Urinary bladder (tissue), 3 donors: ENCODE measurements at regions not wholly inside any gene's neighbourhood (a gene's known extent, or its start where the extent isn't known, plus 50 kb on each side); places are given as distances from the start of the nearest gene placed in this dataset.

Source experiments
- DNase-seq: peaks from one replicate; pipeline ENCODE4 v3.0.0-alpha.2; 2015; ENCODE audit errors: extremely low spot score
- H3K27ac ChIP-seq: one replicate; pipeline ENCODE4 v1.5.1; 2013; ENCODE audit warnings: low read depth, mild to moderate bottlenecking, moderate library complexity
- H3K36me3 ChIP-seq: one replicate; pipeline ENCODE4 v1.6.1; 2013; ENCODE audit warnings: mild to moderate bottlenecking, moderate library complexity; ENCODE audit not compliant: insufficient read depth
- H3K4me1 ChIP-seq: one replicate; pipeline ENCODE4 v1.6.1; 2013; ENCODE audit warnings: mild to moderate bottlenecking, moderate library complexity; ENCODE audit not compliant: insufficient read depth
- H3K4me3 ChIP-seq: one replicate; pipeline ENCODE4 v1.5.1; 2013; ENCODE audit warnings: low read depth, low read length
- WGBS: extraction: QIAGEN DNeasy Blood & Tissue Kit; methylation state at CpG from one replicate; pipeline ENCODE4 v1.1.7; 2013; 5-methylcytosine and 5-hydroxymethylcytosine counted together
- donor health status: healthy with polysubstance abuse.
- donor health status: healthy.

GRCh38 chr1:209202830-209203532, 380.5 kb upstream of the CAMK1G start:
- H3K27ac ChIP-seq: no peak overlapping the region
- no peaks in the 10 kb centered on the region for H3K4me1 ChIP-seq
- no peak for DNase-seq
- WGBS: under 1% methylated on average over 4 of the region's 4 CpGs
- H3K36me3 ChIP-seq: no peaks in the 10 kb centered on the region
- no peak overlapping the region for H3K4me3 ChIP-seq

DNA sequence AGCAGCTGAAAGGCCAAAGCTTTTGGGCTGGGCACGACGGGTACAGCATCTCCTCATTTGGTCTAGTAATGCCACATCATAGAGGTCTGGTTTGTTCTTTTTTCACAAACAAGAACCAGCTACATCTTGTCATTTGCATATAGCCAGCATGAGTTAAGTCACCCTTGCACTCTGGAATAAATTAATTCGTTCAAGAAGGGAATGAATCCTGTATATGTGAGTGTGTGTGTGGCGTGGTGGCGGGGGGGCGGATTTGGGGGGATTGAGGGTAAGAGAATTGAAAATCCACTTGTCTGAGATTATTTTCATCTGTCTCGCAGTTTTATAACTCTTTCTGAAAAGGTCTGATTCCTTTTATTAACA, 380.0 kb upstream of the CAMK1G start:
- WGBS: 89% methylated on average over 7 of the region's 7 CpGs
- Histone ChIP-seq H3K4me3 (no peak overlapping the region), H3K27ac (no peak overlapping the region), H3K36me3 (no peaks in the 10 kb centered on the region), H3K4me1 (no peaks in the 10 kb centered on the region)
- DNase-seq: no peak

- WGBS: 77% methylated on average over 4 of the region's 4 CpGs
- Histone ChIP-seq H3K27ac (no peak overlapping the region), H3K36me3 (no peaks in the 10 kb centered on the region), H3K4me3 (no peak overlapping the region), H3K4me1 (no peaks in the 10 kb centered on the region)
- no peak for DNase-seq
Measured at GRCh38 chr1:209205039-209205438, 378.5 kb upstream of the CAMK1G start.

DNA sequence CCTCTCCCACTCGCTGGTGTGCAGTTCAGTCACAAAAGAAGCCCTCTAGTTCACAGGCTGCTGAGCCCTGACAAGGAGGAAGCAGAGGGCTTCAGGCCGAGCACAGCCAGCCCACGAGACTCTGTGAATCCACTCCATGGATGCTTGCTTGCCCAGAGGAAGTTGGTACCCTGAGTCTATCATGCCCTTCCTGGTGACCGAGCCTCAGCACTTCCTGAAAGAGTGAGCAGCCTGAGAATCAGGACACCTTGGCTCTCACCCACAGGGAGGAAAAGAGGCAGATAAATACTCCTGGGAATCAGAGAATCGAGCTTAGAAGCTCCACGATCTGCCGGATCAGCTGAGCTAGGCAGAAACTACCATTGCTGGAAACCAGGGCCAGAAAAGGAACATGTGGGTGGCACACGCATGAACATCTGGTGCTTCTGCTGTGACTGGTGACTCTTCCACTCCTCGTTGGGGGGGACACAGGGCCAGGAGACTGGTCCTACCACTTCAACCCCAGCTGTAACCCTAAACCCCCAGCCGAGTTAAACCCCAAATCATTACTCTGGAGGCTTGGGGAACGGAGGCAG, 376.3 kb upstream of the CAMK1G start:
- Histone ChIP-seq H3K4me3 (no peak overlapping the region), H3K36me3 (no peaks in the 10 kb centered on the region), H3K4me1 (no peaks in the 10 kb centered on the region), H3K27ac (no peak overlapping the region)
- DNase-seq: no peak
- WGBS: 36% methylated on average over 11 of the region's 11 CpGs

GRCh38 chr1:209207701-209208286, 375.7 kb upstream of the CAMK1G start:
- H3K27ac ChIP-seq: no peak overlapping the region
- DNase-seq: peak; percentile 70
- 2% methylated on average over 31 of the region's 31 CpGs for WGBS
- no peak overlapping the region for H3K4me3 ChIP-seq
- no peaks in the 10 kb centered on the region for H3K36me3 ChIP-seq
- no peaks in the 10 kb centered on the region for H3K4me1 ChIP-seq

- H3K4me1 ChIP-seq: no peaks in the 10 kb centered on the region
- no peak for DNase-seq
- 93% methylated on average over 1 of the region's 1 CpG for WGBS
- H3K36me3 ChIP-seq: no peaks in the 10 kb centered on the region
- H3K4me3 ChIP-seq: no peak overlapping the region
- no peak overlapping the region for H3K27ac ChIP-seq
Measured at GRCh38 chr1:209208648-209209047, 374.9 kb upstream of the CAMK1G start.

DNA sequence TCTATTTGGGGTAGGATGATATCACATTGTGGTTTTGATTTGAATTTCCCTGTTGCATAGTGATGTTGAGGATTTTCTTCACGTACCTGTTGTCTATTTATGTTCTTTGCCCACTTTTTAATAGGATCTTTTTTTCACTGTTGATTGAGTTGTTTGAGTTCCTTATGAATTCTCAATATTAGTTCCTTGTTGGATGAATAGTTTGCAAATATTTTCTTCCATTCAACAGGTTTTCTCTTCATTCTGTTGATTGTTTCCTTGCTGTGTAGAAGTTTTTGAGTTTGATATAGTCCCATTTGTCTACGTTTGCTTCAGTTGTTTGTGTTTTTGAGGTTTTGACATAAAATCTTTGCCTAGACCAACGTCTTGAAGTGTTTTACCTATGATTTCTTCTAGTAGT, 369.5 kb upstream of the CAMK1G start:
- Histone ChIP-seq H3K27ac (no peak overlapping the region), H3K4me3 (no peak overlapping the region), H3K36me3 (no peaks in the 10 kb centered on the region), H3K4me1 (no peaks in the 10 kb centered on the region)
- DNase-seq: no peak
- 80% methylated on average over 3 of the region's 3 CpGs for WGBS

DNA sequence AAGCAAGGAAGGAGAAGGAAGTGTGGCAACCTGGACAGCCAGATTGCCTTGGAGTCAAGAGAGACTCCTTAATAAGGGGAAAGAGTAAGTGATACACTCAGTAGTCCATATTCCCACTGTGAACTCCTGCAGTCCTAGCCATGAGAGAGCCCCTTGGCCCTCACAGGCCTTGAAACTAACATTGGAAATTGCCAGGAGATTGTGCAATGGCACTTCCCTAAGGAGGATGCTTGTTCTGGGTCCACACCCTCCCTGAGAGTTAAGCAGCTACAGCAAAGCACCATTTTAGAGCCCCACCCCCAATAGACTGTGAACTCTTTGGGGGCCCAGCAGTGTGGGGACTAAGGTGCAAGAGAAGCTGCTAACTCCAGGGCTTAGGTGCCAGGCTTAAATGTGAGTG, 367.7 kb upstream of the CAMK1G start:
- Histone ChIP-seq H3K4me1 (no peaks in the 10 kb centered on the region), H3K27ac (no peak overlapping the region), H3K36me3 (no peaks in the 10 kb centered on the region), H3K4me3 (no peak overlapping the region)
- DNase-seq: no peak

- Histone ChIP-seq H3K36me3 (no peaks in the 10 kb centered on the region), H3K4me1 (no peaks in the 10 kb centered on the region), H3K27ac (no peak overlapping the region), H3K4me3 (no peak overlapping the region)
- DNase-seq: no peak
Measured at GRCh38 chr1:209218113-209218512, 365.4 kb upstream of the CAMK1G start.

DNA sequence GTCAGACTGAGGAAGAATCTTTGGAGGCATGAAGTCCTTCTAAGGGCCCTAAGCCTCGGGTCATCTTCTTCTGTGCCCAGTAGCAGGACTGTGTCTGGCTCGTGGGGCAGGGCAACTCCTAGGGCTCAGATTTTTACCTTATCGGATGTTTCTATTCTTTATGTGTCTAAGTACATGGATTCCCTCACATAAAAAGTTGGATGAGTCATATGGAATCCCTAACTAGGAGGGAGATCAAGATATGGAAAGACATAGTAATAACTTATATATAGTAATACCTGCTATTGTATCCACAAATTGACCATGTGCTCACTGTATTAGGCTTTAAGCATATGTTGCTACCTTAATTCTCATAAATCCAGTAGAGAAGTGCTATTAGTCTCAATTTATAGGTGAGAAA, 364.5 kb upstream of the CAMK1G start:
- WGBS: 73% methylated on average over 3 of the region's 3 CpGs
- H3K27ac ChIP-seq: no peak overlapping the region
- no peak overlapping the region for H3K4me3 ChIP-seq
- no peak for DNase-seq
- H3K4me1 ChIP-seq: peaks cover 1% of the 10 kb centered on the region
- no peaks in the 10 kb centered on the region for H3K36me3 ChIP-seq

GRCh38 chr1:209219791-209220524, 363.6 kb upstream of the CAMK1G start:
- Histone ChIP-seq H3K27ac (no peak overlapping the region), H3K4me3 (no peak overlapping the region), H3K4me1 (peaks cover 1% of the 10 kb centered on the region), H3K36me3 (no peaks in the 10 kb centered on the region)
- 35% methylated on average over 16 of the region's 16 CpGs for WGBS
- DNase-seq: no peak

DNA sequence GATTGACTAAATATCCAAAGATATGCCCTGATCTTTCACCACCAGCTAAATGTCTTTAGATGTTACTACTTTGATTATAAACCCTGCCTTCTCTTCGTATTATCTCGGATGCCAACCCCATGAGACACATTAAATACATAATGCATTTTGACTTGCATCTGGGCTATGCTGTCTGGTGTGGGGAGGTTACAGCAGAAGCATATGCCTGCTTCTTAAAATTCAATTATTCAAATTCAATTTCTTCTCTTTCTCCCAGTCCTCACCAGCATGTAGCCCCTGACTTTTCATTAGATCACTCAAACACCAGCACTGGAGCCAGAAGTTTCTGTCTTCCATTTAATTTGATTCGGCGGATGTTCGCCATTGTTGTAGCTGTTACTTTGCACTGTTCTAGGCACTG, 360.7 kb upstream of the CAMK1G start:
- DNase-seq: no peak
- H3K27ac ChIP-seq: no peak overlapping the region
- H3K4me3 ChIP-seq: no peak overlapping the region
- peaks cover 1% of the 10 kb centered on the region for H3K4me1 ChIP-seq
- H3K36me3 ChIP-seq: no peaks in the 10 kb centered on the region
- WGBS: 92% methylated on average over 5 of the region's 5 CpGs

- Histone ChIP-seq H3K4me1 (peaks cover 1% of the 10 kb centered on the region), H3K27ac (no peak overlapping the region), H3K4me3 (no peak overlapping the region), H3K36me3 (no peaks in the 10 kb centered on the region)
- no peak for DNase-seq
- 37% methylated on average over 1 of the region's 1 CpG for WGBS
Measured at GRCh38 chr1:209223791-209224190, 359.7 kb upstream of the CAMK1G start.

GRCh38 chr1:209224886-209225285, 358.6 kb upstream of the CAMK1G start:
- Histone ChIP-seq H3K4me3 (no peak overlapping the region), H3K27ac (no peak overlapping the region), H3K36me3 (no peaks in the 10 kb centered on the region), H3K4me1 (peaks cover 1% of the 10 kb centered on the region)
- no peak for DNase-seq
- 92% methylated on average over 4 of the region's 4 CpGs for WGBS
